ACHN (cell line): ENCODE measurements at regions not wholly inside any gene's neighbourhood (a gene's known extent, or its start where the extent isn't known, plus 50 kb on each side); places are given as distances from the start of the nearest gene placed in this dataset.

Experiments
- DNase-seq: peaks from one replicate; pipeline ENCODE4 v3.0.0-alpha.2; 2015
- in situ Hi-C: cut with HindIII; loops from 2 replicates; pipeline ENCODE4 v1.10.0; 2017; ENCODE audit warnings: low sequenced_read_pairs, low pct_ligation_motif_present, low pct_unique_long_range_greater_than_20kb

DNA sequence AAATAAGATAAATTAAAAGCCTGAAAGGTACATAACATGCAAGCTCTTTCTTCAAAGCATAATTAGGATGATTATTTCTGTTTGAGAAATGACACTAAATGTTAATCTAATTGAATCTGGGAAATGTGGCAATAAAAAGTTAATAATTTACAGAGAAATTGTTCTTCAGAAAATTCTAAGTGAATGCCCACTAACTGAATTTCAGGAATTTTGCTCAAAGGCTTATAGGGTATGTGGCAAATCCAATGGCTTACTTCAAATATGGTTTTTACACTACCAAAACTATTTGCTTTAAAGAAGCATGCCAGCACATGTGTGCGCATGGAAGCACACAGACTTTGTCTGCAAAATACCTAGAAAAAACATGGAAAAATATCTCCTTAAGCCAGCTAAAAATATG lies 186.6 kb upstream of the FOXD3 start:
- no peak for DNase-seq
- in situ Hi-C loops, result no loop called here

- DNase-seq, result no peak
- in situ Hi-C loops, result no loop called here
These were observed 180.4 kb upstream of the FOXD3 start for GRCh38 chr1:63142001-63142400.

GRCh38 chr1:63143482-63143881 lies 178.9 kb upstream of the FOXD3 start:
- no peak for DNase-seq
- in situ Hi-C loops, result no loop called here

DNA sequence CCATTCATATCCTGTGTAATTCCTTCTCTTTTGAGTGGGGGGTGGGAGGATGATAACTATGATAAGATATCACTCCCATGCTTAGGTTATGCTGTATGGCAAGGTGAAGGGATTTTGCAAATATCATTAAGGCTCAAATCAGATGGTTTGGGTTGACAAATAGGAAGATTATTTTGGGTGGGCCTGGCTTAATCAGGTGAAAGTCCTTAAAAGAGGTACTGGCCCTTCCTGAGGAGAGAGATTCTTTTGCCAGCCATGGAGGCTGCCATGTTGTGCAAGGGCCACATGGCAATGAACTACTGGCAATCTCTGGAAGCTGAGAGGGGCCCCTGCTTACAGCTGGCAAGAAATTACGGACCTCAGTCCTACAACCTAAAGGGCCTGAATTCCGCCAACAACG lies 174.6 kb upstream of the FOXD3 start:
- in situ Hi-C loops, result no loop called here

GRCh38 chr1:63148825-63149645 lies 173.3 kb upstream of the FOXD3 start:
- in situ Hi-C loops, result no loop called here
- DNase-seq, result peak; percentile 47

More for the DNA sequence above, 174.6 kb upstream of the FOXD3 start:
- no peak for DNase-seq

- in situ Hi-C loops, result no loop called here
- no peak for DNase-seq
These were observed 169.8 kb upstream of the FOXD3 start for GRCh38 chr1:63152572-63152971.

DNA sequence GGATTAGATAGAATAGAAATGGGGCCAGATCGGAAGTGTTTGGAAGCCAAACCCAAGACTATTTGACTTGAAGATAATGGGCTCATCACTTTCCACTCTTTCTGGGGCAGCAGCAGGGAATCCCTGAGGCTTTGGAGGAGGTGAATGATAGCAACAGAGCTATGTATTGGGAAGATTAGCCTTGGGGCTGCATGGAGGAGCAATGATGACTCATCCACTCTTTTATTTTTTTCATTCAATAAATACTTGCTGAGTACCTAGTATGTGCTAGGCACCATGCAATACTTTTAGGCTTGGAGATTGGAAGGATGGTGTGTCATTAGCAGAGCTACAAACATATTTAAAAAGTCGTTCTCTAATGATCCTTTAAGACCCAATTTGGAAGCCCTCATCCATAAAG lies 166.9 kb upstream of the FOXD3 start:
- in situ Hi-C loops, result no loop called here
- DNase-seq, result no peak

DNA sequence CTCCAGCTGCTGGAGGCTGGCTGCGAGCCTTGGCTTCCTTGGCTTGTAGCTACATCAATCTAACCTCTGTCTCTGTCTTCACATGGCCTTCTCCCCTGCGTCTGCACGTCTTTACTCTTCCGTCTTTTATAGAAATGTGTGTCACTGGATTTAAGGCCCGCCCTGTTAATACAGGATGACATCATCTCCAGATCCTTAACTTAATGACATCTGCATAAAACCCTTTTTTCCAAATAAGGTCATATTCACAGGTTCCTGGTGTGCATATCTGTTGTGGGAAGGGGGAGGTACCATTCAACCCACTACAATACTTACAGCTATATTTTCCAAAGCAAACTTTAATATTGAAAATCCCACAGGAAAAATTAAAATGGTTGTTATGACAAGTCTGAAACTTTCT lies 165.3 kb upstream of the FOXD3 start:
- in situ Hi-C loops, result no loop called here
- no peak for DNase-seq

GRCh38 chr1:63169057-63169456 lies 153.3 kb upstream of the FOXD3 start:
- in situ Hi-C loops, result no loop called here
- DNase-seq, result no peak

- in situ Hi-C loops, result no loop called here
- no peak for DNase-seq
These were observed 149.2 kb upstream of the FOXD3 start for GRCh38 chr1:63173161-63173560.

DNA sequence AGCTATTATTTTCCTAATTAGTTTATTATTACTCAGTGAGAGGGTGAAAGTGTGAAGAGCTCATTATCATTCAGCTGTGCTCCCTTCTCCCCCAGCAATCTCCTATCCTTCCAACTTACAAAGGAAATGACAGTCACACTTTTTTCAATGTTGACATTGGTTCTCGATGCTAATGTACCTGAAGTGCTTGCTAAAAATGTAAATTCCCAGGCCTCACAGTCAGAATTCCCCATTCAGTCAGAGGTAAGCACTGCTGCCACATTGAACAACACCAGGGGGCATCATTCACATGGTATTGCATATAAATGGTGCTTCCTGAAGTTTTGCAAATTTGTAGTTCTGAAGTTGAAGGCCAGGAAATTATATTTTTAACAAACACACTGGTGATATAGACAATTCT lies 132.7 kb upstream of the FOXD3 start:
- in situ Hi-C loops, result no loop called here
- peak; percentile 6 for DNase-seq

DNA sequence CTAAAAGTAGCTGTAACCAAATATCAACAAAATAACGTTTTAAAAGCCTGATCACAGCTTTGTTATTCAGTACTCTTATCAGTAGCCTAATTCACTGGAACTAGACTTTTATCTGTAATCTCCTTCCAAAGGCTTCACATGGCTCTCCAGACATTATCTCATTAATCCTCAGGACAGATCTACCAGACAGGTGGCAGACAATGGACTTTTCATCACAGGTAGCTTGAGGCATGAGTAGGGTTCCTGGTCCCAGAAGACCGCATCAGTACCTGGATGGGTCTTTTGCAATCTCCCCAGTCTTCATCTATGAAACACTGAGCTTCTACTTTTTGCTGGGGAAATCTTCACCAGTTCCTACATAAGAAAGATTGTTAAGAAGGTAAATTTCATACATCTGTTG lies 132.2 kb upstream of the FOXD3 start:
- no peak for DNase-seq
- in situ Hi-C loops, result no loop called here

DNA sequence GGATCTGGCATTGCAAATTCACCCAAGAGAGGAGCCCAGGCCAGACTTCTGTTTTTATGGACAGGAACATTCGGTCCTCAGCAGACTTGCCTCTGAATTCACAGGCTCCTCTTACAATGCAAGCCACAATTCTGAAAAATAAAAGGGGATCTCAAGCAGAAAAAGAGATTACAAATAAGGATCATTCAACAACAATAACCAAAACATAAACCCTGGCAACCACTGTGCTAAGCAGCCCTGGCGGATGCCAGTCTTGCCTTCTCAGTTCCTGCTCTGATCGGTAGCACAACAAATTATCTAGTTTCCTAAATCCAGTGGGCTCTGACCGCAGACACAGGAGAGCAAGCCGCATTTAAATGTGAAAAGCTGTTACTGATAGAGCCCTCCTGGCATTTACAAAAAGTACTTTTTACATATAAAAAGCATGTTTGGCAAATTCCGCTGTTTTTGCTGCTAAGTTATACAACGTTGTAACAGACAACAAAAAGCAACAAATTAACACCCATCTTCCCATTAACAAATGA lies 123.4 kb upstream of the FOXD3 start:
- DNase-seq, result no peak
- in situ Hi-C loops, result no loop called here

DNA sequence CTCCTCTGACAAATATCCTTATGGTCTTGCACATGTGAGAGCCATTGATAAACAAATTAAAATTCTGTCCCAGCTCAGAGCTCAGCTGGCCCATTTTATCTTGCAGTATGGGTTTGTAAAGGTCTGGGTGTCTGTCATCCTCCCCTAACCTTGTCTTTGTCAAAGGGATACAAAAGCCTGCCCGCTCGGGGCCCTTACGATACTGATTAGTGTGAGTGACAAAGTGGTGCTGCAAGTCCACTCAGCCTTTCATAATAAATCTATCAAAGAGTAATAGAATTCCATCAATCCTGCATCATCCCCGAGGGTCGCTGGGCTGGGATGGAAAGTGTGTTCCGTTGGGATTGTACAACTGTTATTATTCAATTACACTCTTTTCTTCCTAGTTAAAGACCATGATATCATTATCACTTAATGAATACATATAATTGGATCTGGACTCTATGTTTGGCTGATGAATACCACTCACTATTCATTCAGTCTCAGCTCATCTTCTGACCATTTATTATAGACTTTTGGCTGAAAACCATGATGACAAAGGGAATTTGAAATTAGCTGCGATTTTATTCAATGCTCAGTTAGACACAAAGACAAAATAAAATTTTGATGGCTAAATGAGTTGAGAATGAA lies 122.5 kb upstream of the FOXD3 start:
- in situ Hi-C loops, result no loop called here
- DNase-seq, result no peak

DNA sequence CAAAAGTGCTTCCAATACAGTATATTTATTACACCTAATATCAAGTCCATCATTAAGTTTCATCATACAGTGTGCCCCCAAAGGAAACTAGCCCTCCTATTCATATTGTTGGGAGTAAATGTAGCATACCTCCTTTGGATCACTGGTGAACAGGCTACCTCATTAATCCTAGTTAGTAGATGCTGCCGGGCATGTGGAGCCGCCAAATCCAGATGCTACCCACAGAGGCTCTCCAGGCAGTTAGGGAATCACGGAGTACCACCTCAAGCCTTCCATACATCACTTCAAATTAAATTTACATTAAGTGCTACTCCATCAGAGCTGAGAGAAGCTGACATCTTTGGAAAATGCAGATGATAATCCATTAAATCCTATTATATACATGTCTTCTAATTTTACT lies 121.7 kb upstream of the FOXD3 start:
- in situ Hi-C loops, result no loop called here
- no peak for DNase-seq

DNA sequence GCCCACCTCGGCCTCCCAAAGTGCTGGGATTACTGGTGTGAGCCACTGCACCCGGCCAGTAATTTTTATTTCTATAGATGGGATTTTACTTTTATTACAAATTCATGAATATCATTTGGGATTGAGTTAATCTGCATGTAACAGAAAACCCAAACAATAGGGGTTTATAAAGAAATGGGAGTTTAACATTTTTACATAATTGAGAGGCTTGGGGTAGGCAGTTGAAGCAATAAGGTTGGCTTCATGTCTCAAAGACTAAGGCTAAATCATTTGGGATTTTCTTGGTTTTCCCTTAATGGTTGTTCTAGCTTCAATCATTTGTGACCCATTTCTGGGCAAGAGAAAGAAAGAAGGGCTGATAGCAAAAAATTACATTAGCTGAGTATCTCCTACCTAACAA lies 118.7 kb upstream of the FOXD3 start:
- DNase-seq, result no peak
- in situ Hi-C loops, result no loop called here

GRCh38 chr1:63205776-63206175 lies 116.6 kb upstream of the FOXD3 start:
- DNase-seq, result no peak
- in situ Hi-C loops, result no loop called here

DNA sequence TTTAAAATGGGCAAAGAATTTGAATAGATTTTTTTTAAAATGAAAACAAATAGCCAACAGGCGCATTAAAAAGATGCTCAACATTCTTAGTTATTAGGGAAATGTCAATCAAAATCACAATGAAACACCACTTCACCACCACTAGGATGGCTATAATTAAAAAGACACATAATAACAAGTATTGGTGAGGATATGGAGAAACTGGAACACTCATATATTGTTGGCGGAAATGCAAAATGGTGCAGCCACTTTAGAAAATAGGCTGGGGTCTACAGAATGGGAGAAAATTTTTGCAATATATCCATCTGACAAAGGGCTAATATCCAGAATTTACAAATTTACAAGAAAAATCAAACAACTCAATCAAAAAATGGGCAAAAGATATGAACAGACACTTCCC lies 107.8 kb upstream of the FOXD3 start:
- no peak for DNase-seq
- in situ Hi-C loops, result no loop called here

- no peak for DNase-seq
- in situ Hi-C loops, result no loop called here
These were observed 98.9 kb upstream of the FOXD3 start for GRCh38 chr1:63223426-63223825.

GRCh38 chr1:63230722-63231121 lies 91.6 kb upstream of the FOXD3 start:
- DNase-seq, result no peak
- in situ Hi-C loops, result no loop called here
